Tibial nerve (tissue), 4 donors: ENCODE measurements at regions not wholly inside any gene's neighbourhood (a gene's known extent, or its start where the extent isn't known, plus 50 kb on each side); places are given as distances from the start of the nearest gene placed in this dataset.

Experiments used
- CTCF ChIP-seq, 5 experiments: fragments of 200-600 bp in 3 of 5; fragments of 450-650 bp in 2 of 5; sonication (generic) in 3 of 5; IDR thresholded peaks; one replicate each; pipeline ENCODE4 v1.5.1; 2016 to 2019; ENCODE audit warnings: antibody characterized with exemption in 5 of 5, mild to moderate bottlenecking in 3 of 5, moderate library complexity in 2 of 5
- EP300 ChIP-seq, 2 donors: sonication (generic); formaldehyde crosslinking; IDR thresholded peaks; one replicate each; pipeline ENCODE4 v1.6.1; 2017; ENCODE audit warnings: antibody characterized with exemption in 2 of 2, mild to moderate bottlenecking in 1 of 2
- POLR2A ChIP-seq, 2 donors: fragments of 450-650 bp; IDR thresholded peaks; one replicate each; pipeline ENCODE4 v1.6.1; 2017; ENCODE audit warnings: antibody characterized with exemption in 2 of 2, mild to moderate bottlenecking in 2 of 2, moderate library complexity in 2 of 2

GRCh38 chr9:88614359-88614758 lies 79.4 kb downstream of the NXNL2 start:
- TF ChIP-seq CTCF (IDR thresholded peaks at IDR 0.05), result no peak
- TF ChIP-seq POLR2A (IDR thresholded peaks at IDR 0.05), result no peak
- no peak for TF ChIP-seq EP300 (IDR thresholded peaks at IDR 0.05)
